ENCODE measurements at regions not wholly inside any gene's neighbourhood (a gene's known extent, or its start where the extent isn't known, plus 50 kb on each side); places are given as distances from the start of the nearest gene placed in this dataset.

DNA sequence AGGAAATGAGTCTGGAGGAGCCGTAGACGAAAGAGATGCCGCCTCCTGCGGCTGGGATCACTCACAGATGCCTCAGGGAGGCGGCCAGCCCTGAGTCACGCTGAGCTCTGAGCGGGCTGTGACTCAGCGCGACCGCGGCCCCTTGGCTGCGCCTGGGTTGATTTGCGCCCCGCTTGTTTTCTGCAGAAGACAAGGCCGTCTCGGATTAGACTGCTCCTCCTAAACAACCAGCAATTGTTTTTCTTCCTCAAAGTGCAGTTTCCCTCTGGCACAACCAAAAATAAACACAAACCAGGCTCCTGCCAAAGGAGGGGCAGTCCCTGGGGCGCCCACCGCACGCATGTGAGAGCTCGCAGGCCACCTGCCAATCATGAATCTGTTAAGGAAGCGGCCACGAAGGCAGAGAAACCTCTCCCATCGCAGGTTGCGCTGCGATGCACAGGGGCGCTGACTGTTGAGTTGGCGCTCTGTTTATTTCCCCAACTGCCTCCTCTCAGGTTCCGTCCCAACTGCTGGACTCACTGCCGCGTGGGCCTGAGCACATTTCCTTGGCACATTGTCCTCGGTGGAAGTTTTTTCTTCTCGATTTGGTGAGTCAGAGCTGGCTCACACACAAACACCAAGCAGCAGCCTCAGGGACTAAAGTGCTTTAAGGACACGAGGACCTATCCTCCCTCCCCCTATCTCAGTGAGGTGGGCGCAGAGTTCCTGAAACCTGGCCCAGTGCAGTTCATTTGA, 85.2 kb upstream of the NDUFV2 start:
- H4K20me1 ChIP-seq (ENCODE audit: insufficient read depth), result no peaks in the 10 kb centered on the region
- no peaks in the 10 kb centered on the region for H3K27me3 ChIP-seq (ENCODE audit: insufficient read depth, low read length)
- no TSS peak for BruUV-seq (replicated peaks)
- ChIA-PET CTCF (interaction anchor here (0.9 to 1.1 kb wide), 2 partner anchors 8 to 57 kb away, joined by 4 read pairs; no protein-coding TSS in a partner anchor), POLR2A (interaction anchor here (1.1 to 1.7 kb wide), 3 partner anchors 20 to 1476 kb away, joined by 3 to 4 read pairs (median 3); no protein-coding TSS in a partner anchor), RAD21 (ENCODE audit: low non-redundant PET in 1 of 2, low total read pairs in 2 of 2, uncharacterized antibody in 2 of 2, unreplicated experiment in 2 of 2) (no interaction called here)
- H3K9me3 ChIP-seq (ENCODE audit: control insufficient read depth in 1 of 2, insufficient read depth in 1 of 2, low read depth in 1 of 2, low read length in 2 of 2), result no peaks in the 10 kb centered on the region
- peak overlapping the region; percentile 89 for H3K27ac ChIP-seq (ENCODE audit: low read depth, low read length)
- H2AFZ ChIP-seq (ENCODE audit: low read depth, low read length, poor library complexity, severe bottlenecking), result peak overlapping the region; percentile 52
- no peaks in the 10 kb centered on the region for H3K9me2 ChIP-seq (ENCODE audit: insufficient read depth)
- ATAC-seq (peak; percentile 89), DNase-seq (ENCODE audit: low read depth, low spot score) (peak; percentile 90)
- H3K9ac ChIP-seq (ENCODE audit: low read length), result peak overlapping the region; percentile 71
- peak overlapping the region; percentile 33 to 41 for H3K4me3 ChIP-seq (replicated peaks in 1 of 2; ENCODE audit: low read depth in 1 of 2, low read length in 2 of 2)
- intact Hi-C loops (cut with micrococcal nuclease), result no loop called here
- peak; percentile 99 for TF ChIP-seq TCF7L2 (IDR thresholded peaks at IDR 0.05; ENCODE audit: borderline replicate concordance, extremely low read depth, insufficient read depth, insufficient read length)
- TF ChIP-seq ZFX (IDR thresholded peaks at IDR 0.05), result peak; percentile 21; the same call in 1 of the 2 replicates
- TF ChIP-seq POLR2AphosphoS5 (IDR thresholded peaks at IDR 0.05; ENCODE audit: low read depth, low read length), result peak; percentile 60; the same call in 1 of the 2 replicates
- TF ChIP-seq POLR2A (IDR thresholded peaks at IDR 0.05; ENCODE audit: borderline replicate concordance, extremely low read depth, insufficient read depth, insufficient read length), result peak; percentile 17
- TF ChIP-seq, protein P1, sequence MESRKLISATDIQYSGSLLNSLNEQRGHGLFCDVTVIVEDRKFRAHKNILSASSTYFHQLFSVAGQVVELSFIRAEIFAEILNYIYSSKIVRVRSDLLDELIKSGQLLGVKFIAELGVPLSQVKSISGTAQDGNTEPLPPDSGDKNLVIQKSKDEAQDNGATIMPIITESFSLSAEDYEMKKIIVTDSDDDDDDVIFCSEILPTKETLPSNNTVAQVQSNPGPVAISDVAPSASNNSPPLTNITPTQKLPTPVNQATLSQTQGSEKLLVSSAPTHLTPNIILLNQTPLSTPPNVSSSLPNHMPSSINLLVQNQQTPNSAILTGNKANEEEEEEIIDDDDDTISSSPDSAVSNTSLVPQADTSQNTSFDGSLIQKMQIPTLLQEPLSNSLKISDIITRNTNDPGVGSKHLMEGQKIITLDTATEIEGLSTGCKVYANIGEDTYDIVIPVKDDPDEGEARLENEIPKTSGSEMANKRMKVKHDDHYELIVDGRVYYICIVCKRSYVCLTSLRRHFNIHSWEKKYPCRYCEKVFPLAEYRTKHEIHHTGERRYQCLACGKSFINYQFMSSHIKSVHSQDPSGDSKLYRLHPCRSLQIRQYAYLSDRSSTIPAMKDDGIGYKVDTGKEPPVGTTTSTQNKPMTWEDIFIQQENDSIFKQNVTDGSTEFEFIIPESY (IDR thresholded peaks at IDR 0.05; ENCODE audit: extremely low read depth, insufficient replicate concordance, low read length), result no peak
- TF ChIP-seq JUND (IDR thresholded peaks at IDR 0.05), result no peak
- no peaks in the 10 kb centered on the region for H3K36me3 ChIP-seq (ENCODE audit: control insufficient read depth in 1 of 2, insufficient read depth in 2 of 2, low read length in 2 of 2)
- H3K4me1 ChIP-seq (ENCODE audit: control insufficient read depth in 1 of 2, insufficient read depth in 2 of 2, low read length in 2 of 2), result peaks cover 32 to 61% of the 10 kb centered on the region in 2 experiments
- no peaks in the 10 kb centered on the region for H3K79me2 ChIP-seq (ENCODE audit: insufficient read depth, low read length)
- peak overlapping the region; percentile 72 for H3K4me2 ChIP-seq (ENCODE audit: low read length)

DNA sequence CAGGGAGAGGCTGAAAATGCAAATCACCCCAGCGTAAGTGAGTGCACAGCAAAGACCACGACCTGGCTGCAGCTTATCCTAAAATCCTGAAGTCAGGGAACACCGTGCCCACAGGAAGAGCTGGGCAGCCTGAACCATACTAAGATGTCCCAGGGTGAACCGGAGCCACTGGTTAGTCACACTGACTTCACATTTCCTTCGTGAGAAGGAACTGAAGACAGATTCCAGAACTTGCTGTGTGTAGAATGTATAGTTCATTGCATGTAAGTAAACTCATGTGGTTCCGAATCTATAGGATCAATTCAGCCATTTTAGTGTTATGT, 84.6 kb upstream of the NDUFV2 start:
- Histone ChIP-seq H3K9me2 (ENCODE audit: insufficient read depth) (no peaks in the 10 kb centered on the region), H3K9me3 (ENCODE audit: control insufficient read depth in 1 of 2, insufficient read depth in 1 of 2, low read depth in 1 of 2, low read length in 2 of 2) (no peaks in the 10 kb centered on the region), H3K4me2 (ENCODE audit: low read length) (peak overlapping the region; percentile 72), H3K27me3 (ENCODE audit: insufficient read depth, low read length) (no peaks in the 10 kb centered on the region), H3K27ac (ENCODE audit: low read depth, low read length) (peak overlapping the region; percentile 89), H3K79me2 (ENCODE audit: insufficient read depth, low read length) (no peaks in the 10 kb centered on the region), H3K4me3 (replicated peaks in 1 of 2; ENCODE audit: low read depth in 1 of 2, low read length in 2 of 2) (peak overlapping the region; percentile 33 to 41), H3K4me1 (ENCODE audit: control insufficient read depth in 1 of 2, insufficient read depth in 2 of 2, low read length in 2 of 2) (peaks cover 32 to 67% of the 10 kb centered on the region in 2 experiments), H3K36me3 (ENCODE audit: control insufficient read depth in 1 of 2, insufficient read depth in 2 of 2, low read length in 2 of 2) (no peaks in the 10 kb centered on the region), H4K20me1 (ENCODE audit: insufficient read depth) (no peaks in the 10 kb centered on the region), H3K9ac (ENCODE audit: low read length) (peak overlapping the region; percentile 71), H2AFZ (ENCODE audit: low read depth, low read length, poor library complexity, severe bottlenecking) (peak overlapping the region; percentile 52)
- ChIA-PET CTCF (no interaction called here), POLR2A (interaction anchor here (1.1 to 1.7 kb wide), 3 partner anchors 19 to 1476 kb away, joined by 3 to 4 read pairs (median 3); no protein-coding TSS in a partner anchor), RAD21 (ENCODE audit: low non-redundant PET in 1 of 2, low total read pairs in 2 of 2, uncharacterized antibody in 2 of 2, unreplicated experiment in 2 of 2) (no interaction called here)
- ATAC-seq (no peak; the same call in 1 of the 2 replicates), DNase-seq (ENCODE audit: low read depth, low spot score) (no peak)
- intact Hi-C loops (cut with micrococcal nuclease), result no loop called here
- no TSS peak for BruUV-seq (replicated peaks)
- no peak for TF ChIP-seq CEBPB (IDR thresholded peaks at IDR 0.05; ENCODE audit: low read depth)
- no peak for TF ChIP-seq SIN3A (IDR thresholded peaks at IDR 0.05; ENCODE audit: low read depth)
- TF ChIP-seq YY1 (IDR thresholded peaks at IDR 0.05; ENCODE audit: extremely low read depth, insufficient replicate concordance, low read depth, low read length), result no peak
- no peak for TF ChIP-seq SP1 (IDR thresholded peaks at IDR 0.05; ENCODE audit: low read depth)
- no peak for TF ChIP-seq CBX3 (IDR thresholded peaks at IDR 0.05; ENCODE audit: low read depth)
- no peak for TF ChIP-seq RAD21 (IDR thresholded peaks at IDR 0.05; ENCODE audit: low read depth)
- TF ChIP-seq POLR2AphosphoS5 (IDR thresholded peaks at IDR 0.05; ENCODE audit: low read depth, low read length), result no peak
- no peak for TF ChIP-seq SRF (IDR thresholded peaks at IDR 0.05; ENCODE audit: low read depth)
- TF ChIP-seq EZH2phosphoT487 (IDR thresholded peaks at IDR 0.05; ENCODE audit: borderline replicate concordance), result no peak
- no peak for TF ChIP-seq ELF1 (IDR thresholded peaks at IDR 0.05; ENCODE audit: borderline replicate concordance, low read depth)

Measured in HCT116 (cell line).